Upper lobe of right lung (tissue), 1 donor: ENCODE measurements at regions not wholly inside any gene's neighbourhood (a gene's known extent, or its start where the extent isn't known, plus 50 kb on each side); places are given as distances from the start of the nearest gene placed in this dataset.
"Not testable (repeated sequence)": the region's sequence is repeated elsewhere in the genome, so short reads cannot be mapped to it uniquely, and the experiment has no call there.

ENCODE experiments used
- ATAC-seq: fragments of 200-7000 bp; cut with Tn5 transposase; one replicate; pipeline ENCODE4 v1.9.1; 2020; ENCODE audit warnings: mild to moderate bottlenecking, moderate library complexity
- DNase-seq: peaks from one replicate; pipeline ENCODE4 v3.0.0-alpha.2; 2020
- H3K27ac ChIP-seq: fragments of 200-600 bp; one replicate; pipeline ENCODE4 v1.8.0; 2022
- H3K27me3 ChIP-seq: fragments of 200-600 bp; one replicate; pipeline ENCODE4 v1.8.0; 2022; ENCODE audit warnings: mild to moderate bottlenecking
- H3K36me3 ChIP-seq: fragments of 200-600 bp; one replicate; pipeline ENCODE4 v1.8.0; 2022
- H3K4me1 ChIP-seq: fragments of 200-600 bp; one replicate; pipeline ENCODE4 v1.8.0; 2022
- H3K4me3 ChIP-seq: fragments of 200-600 bp; one replicate; pipeline ENCODE4 v1.8.0; 2022; ENCODE audit warnings: mild to moderate bottlenecking
- H3K9me3 ChIP-seq: fragments of 200-600 bp; one replicate; pipeline ENCODE4 v1.8.0; 2022
- intact Hi-C: fragments of 100-400 bp; cut with DNase I; formaldehyde crosslinking; loops from one replicate; pipeline ENCODE4 v1.11.0; 2022
- TF ChIP-seq, protein P1 (sequence below): fragments of 200-600 bp; IDR thresholded peaks from one replicate; pipeline ENCODE4 v1.8.0; 2022; ENCODE audit warnings: antibody characterized with exemption
- donor health status: DM: no; HTN: yes; CAD: no; lungs with severe emphysema.

GRCh38 chr18:51257150-51257549 lies 59.7 kb upstream of the MEX3C start:
- no peak for ATAC-seq
- TF ChIP-seq, protein P1, sequence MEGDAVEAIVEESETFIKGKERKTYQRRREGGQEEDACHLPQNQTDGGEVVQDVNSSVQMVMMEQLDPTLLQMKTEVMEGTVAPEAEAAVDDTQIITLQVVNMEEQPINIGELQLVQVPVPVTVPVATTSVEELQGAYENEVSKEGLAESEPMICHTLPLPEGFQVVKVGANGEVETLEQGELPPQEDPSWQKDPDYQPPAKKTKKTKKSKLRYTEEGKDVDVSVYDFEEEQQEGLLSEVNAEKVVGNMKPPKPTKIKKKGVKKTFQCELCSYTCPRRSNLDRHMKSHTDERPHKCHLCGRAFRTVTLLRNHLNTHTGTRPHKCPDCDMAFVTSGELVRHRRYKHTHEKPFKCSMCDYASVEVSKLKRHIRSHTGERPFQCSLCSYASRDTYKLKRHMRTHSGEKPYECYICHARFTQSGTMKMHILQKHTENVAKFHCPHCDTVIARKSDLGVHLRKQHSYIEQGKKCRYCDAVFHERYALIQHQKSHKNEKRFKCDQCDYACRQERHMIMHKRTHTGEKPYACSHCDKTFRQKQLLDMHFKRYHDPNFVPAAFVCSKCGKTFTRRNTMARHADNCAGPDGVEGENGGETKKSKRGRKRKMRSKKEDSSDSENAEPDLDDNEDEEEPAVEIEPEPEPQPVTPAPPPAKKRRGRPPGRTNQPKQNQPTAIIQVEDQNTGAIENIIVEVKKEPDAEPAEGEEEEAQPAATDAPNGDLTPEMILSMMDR: no peak

GRCh38 chr18:51260118-51260517 lies 62.6 kb upstream of the MEX3C start:
- Histone ChIP-seq H3K36me3 (no peaks in the 10 kb centered on the region), H3K27me3 (peaks cover 1% of the 10 kb centered on the region), H3K4me1 (no peaks in the 10 kb centered on the region), H3K4me3 (no peak overlapping the region), H3K27ac (no peak overlapping the region), H3K9me3 (no peaks in the 10 kb centered on the region)
- ATAC-seq: no peak
- TF ChIP-seq, protein P1: no peak
- DNase-seq: no peak
- intact Hi-C loops: no loop called here

More at GRCh38 chr18:51257150-51257549, 59.7 kb upstream of the MEX3C start:
- no peak overlapping the region for H3K27ac ChIP-seq
- no peaks in the 10 kb centered on the region for H3K4me1 ChIP-seq
- no peaks in the 10 kb centered on the region for H3K9me3 ChIP-seq
- DNase-seq: no peak
- no peaks in the 10 kb centered on the region for H3K36me3 ChIP-seq
- H3K4me3 ChIP-seq: no peak overlapping the region
- no peaks in the 10 kb centered on the region for H3K27me3 ChIP-seq
- intact Hi-C loops: no loop called here

DNA sequence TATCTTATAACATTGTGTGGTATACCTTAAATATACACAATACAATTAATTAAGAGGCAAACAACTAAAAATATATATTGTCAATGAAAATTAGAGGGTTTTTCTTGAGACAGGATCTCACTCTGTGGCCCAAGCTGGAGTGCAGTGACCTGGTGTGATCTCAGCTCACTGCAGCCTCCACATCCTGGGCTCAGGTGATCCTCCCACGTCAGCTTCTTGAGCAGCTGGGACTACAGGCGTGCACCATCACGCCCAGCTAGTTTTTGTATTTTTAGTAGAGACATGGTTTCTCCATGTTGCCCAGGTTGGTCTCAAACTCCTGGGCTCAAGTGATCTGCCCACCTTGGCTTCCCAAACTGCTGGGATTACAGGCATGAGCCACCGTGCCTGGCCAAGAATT lies 68.6 kb upstream of the MEX3C start:
- intact Hi-C loops, DNase-seq, H3K4me1 ChIP-seq, H3K9me3 ChIP-seq, H3K36me3 ChIP-seq, H3K4me3 ChIP-seq, H3K27ac ChIP-seq, ATAC-seq: not testable (repeated sequence)
- H3K27me3 ChIP-seq: peaks cover 11% of the 10 kb centered on the region

DNA sequence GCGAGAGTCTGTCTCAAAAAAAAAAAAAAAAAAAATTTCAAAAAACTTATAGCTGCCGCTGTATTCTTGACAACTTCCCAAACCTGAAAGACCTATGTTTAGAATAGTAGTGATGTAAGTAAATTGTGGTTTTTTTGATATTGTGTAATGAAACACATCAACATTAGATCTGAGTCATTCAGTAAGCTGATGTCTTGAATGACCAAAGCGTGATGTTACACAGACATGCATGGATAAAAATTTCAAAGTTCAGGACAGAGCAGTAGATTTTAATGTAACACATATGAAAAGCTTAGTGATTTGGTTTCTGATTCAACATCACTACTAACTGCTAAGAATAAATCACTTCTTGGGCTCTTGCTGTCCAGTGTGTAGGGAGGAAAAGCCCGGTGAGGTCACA lies 69.3 kb upstream of the MEX3C start:
- H3K4me3 ChIP-seq: no peak overlapping the region
- no peaks in the 10 kb centered on the region for H3K36me3 ChIP-seq
- peaks cover 11% of the 10 kb centered on the region for H3K27me3 ChIP-seq
- no peak for DNase-seq
- no peak overlapping the region for H3K27ac ChIP-seq
- ATAC-seq: no peak
- H3K4me1 ChIP-seq: no peaks in the 10 kb centered on the region
- TF ChIP-seq, protein P1: no peak
- intact Hi-C loops: no loop called here
- no peaks in the 10 kb centered on the region for H3K9me3 ChIP-seq

DNA sequence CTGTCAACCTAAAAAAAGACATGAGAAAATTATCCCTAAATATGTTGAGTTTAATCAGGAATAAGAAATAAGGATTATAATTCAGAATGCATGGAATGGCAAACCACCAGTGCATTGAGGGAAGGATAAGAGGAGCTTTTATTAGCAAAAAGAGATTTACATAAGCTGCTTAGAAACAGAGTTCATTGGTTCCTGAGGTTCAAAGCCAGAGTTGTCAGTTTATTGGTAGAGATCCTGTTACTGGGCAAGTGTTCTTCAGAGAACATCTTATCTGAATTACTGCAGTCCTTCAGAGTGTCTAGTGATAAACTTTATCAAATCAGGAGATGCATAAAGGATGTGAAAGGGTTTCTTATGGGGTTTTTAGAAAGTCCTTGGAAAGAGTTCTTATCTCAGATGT lies 76.0 kb upstream of the MEX3C start:
- TF ChIP-seq, protein P1: no peak
- ATAC-seq (no peak), DNase-seq (no peak)
- H3K4me1 ChIP-seq: no peaks in the 10 kb centered on the region
- no peaks in the 10 kb centered on the region for H3K27me3 ChIP-seq
- no peaks in the 10 kb centered on the region for H3K36me3 ChIP-seq
- no peak overlapping the region for H3K4me3 ChIP-seq
- H3K27ac ChIP-seq: no peak overlapping the region
- H3K9me3 ChIP-seq: no peaks in the 10 kb centered on the region
- intact Hi-C loops: no loop called here

DNA sequence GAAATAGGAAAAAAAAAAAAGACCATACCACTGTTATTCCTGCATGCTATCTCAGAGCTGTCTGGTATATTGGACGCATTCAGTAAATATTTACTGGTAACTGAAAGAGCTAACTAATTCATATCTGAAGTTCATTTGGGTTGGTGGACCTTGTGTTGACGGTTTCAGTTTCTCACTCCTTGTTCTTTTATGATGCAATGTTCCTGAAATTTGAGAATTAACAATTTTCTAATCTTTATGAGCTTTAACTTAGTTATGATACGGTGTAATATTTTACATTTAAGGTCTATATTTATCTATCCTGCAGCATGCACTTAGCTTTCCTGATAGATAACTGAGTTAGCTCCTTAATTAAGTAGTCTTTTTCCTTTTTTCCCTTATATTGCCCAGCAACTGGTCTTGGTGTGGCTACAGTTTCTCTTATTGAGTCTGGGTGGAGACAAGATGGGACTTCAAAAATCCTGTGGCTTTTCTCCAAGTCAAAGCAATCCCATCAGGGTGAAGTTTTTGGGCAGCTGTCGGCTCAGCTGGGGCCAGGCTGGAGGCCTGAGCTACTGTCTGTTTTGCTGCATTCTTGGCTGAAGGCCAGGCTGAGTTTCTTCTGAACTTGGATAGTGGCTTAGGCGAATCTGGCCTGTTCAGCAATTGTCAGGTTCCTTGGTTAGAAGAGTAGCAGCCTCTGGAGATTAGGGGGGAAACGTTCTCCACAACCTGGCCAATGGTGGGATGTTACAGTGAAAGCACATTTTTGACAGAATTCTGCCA lies 78.4 kb upstream of the MEX3C start:
- ATAC-seq: no peak
- TF ChIP-seq, protein P1: no peak
- no peaks in the 10 kb centered on the region for H3K4me1 ChIP-seq
- intact Hi-C loops: no loop called here
- H3K4me3 ChIP-seq: no peak overlapping the region
- DNase-seq: no peak
- no peaks in the 10 kb centered on the region for H3K36me3 ChIP-seq
- H3K27ac ChIP-seq: no peak overlapping the region
- H3K9me3 ChIP-seq: no peaks in the 10 kb centered on the region
- no peaks in the 10 kb centered on the region for H3K27me3 ChIP-seq
